Endothelial cell of umbilical vein (primary cell): ENCODE measurements at regions not wholly inside any gene's neighbourhood (a gene's known extent, or its start where the extent isn't known, plus 50 kb on each side); places are given as distances from the start of the nearest gene placed in this dataset.

Source experiments
- CTCF ChIP-seq, 2 donors: IDR thresholded peaks; 1 replicate in 1 of 2; 2 replicates in 1 of 2; pipeline ENCODE4 v1.5.1; 2011; ENCODE audit warnings: low read length in 2 of 2, mild to moderate bottlenecking in 2 of 2, moderate library complexity in 2 of 2, control low read depth in 1 of 2, inconsistent platforms in 1 of 2, low read depth in 1 of 2; ENCODE audit not compliant: insufficient read depth in 1 of 2; ENCODE audit errors: extremely low read depth in 1 of 2
- EZH2 ChIP-seq: IDR thresholded peaks from 2 replicates; pipeline ENCODE4 v1.6.1; 2012; ENCODE audit warnings: borderline replicate concordance, low read depth, mild to moderate bottlenecking, moderate library complexity, low read length, inconsistent platforms; ENCODE audit not compliant: severe bottlenecking
- FOS ChIP-seq: IDR thresholded peaks from 2 replicates; pipeline ENCODE4 v1.6.1; 2011; ENCODE audit warnings: mild to moderate bottlenecking, low read length, moderate library complexity, borderline replicate concordance; ENCODE audit not compliant: insufficient read depth
- GATA2 ChIP-seq: IDR thresholded peaks from 2 replicates; pipeline ENCODE4 v1.7.0; 2011; ENCODE audit warnings: low read depth, mild to moderate bottlenecking, moderate library complexity, mixed read lengths, low read length; ENCODE audit not compliant: insufficient read length, insufficient read depth
- JUN ChIP-seq: IDR thresholded peaks from 2 replicates; pipeline ENCODE4 v1.6.1; 2011; ENCODE audit warnings: borderline replicate concordance, low read depth; ENCODE audit not compliant: insufficient read length, insufficient read depth
- MAX ChIP-seq: IDR thresholded peaks from 2 replicates; pipeline ENCODE4 v1.6.1; 2011; ENCODE audit not compliant: insufficient read depth, insufficient read length
- POLR2A ChIP-seq: IDR thresholded peaks from 2 replicates; pipeline ENCODE4 v1.6.1; 2012; ENCODE audit warnings: low read depth, mild to moderate bottlenecking, control low read depth, low read length
- POLR2AphosphoS5 ChIP-seq: IDR thresholded peaks from 2 replicates; pipeline ENCODE4 v1.6.1; 2012; ENCODE audit warnings: low read depth, mild to moderate bottlenecking, control low read depth, low read length, moderate library complexity; ENCODE audit not compliant: insufficient read depth

GRCh38 chr6:139427199-139427598 is 52.8 kb upstream of the CITED2 start:
- TF ChIP-seq GATA2 (no peak), CTCF (IDR thresholded peaks at IDR 0.05; ENCODE audit: extremely low read depth in 1 of 2, insufficient read depth in 1 of 2, low read depth in 1 of 2, low read length in 2 of 2) (no peak), FOS (no peak), POLR2AphosphoS5 (no peak), JUN (no peak), POLR2A (no peak), MAX (no peak), EZH2 (no peak)
